NCI-H2196 treated with DMSO at 0.1 percent for 48 hours (cell line): ENCODE measurements at regions not wholly inside any gene's neighbourhood (a gene's known extent, or its start where the extent isn't known, plus 50 kb on each side); places are given as distances from the start of the nearest gene placed in this dataset.

Experiments used
- DNase-seq: peaks from one replicate; lab custom pipeline; 2025; ENCODE audit not compliant: unreplicated experiment; lab: John Stamatoyannopoulos, UW

GRCh38 chr2:228722311-228722710 lies 540.8 kb upstream of the SPHKAP start:
- DNase-seq = no peak

- no peak for DNase-seq
Measured at GRCh38 chr2:228720895-228721294, 539.4 kb upstream of the SPHKAP start.

- DNase-seq = no peak
Measured at GRCh38 chr2:228709788-228710371, 528.4 kb upstream of the SPHKAP start.

GRCh38 chr2:228707846-228708245 lies 526.4 kb upstream of the SPHKAP start:
- no peak for DNase-seq

GRCh38 chr2:228705318-228705717 lies 523.8 kb upstream of the SPHKAP start:
- DNase-seq = no peak

DNA sequence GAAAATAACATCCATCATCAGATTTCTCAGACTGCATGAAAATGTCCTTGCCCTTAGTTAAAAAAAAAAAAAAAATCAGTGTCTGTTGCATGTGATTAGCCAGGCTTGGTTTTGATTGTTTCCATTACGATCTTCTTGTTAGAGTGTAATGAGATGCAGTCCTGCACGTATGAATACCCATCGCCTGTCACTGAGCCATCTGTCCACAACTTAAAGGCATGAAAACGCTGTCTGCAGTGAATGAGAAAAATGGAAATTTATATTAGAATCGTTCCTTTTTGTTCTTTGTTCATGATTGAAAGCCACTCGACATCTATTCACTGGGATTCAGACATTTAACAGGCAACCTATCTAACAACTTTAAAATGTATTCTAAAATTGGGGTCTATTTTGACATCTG lies 521.7 kb upstream of the SPHKAP start:
- DNase-seq = no peak

- DNase-seq = no peak
Measured at GRCh38 chr2:228701506-228701905, 520.0 kb upstream of the SPHKAP start.

GRCh38 chr2:228700638-228701037 lies 519.2 kb upstream of the SPHKAP start:
- DNase-seq = no peak

DNA sequence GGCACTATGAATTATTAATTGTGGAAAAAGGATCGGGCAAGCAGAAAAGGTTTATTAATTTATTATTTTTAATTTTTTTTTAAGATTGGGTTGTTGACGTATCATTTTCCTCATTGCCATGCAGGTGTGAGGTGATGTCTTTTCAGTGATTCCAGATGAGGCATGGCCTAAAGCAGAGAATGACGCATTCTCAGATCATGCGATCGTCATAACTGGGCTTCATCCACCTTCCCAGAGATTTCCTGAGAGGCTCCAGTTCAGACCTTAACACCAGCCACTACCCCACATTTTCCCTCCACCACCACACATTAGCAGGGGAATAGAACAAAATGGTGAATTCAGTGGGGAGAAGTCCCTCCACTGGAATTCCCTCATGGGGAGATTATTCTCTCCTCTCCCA lies 518.4 kb upstream of the SPHKAP start:
- no peak for DNase-seq

GRCh38 chr2:228699400-228699799 lies 517.9 kb upstream of the SPHKAP start:
- DNase-seq = no peak

GRCh38 chr2:228698963-228699362 lies 517.5 kb upstream of the SPHKAP start:
- no peak for DNase-seq

DNA sequence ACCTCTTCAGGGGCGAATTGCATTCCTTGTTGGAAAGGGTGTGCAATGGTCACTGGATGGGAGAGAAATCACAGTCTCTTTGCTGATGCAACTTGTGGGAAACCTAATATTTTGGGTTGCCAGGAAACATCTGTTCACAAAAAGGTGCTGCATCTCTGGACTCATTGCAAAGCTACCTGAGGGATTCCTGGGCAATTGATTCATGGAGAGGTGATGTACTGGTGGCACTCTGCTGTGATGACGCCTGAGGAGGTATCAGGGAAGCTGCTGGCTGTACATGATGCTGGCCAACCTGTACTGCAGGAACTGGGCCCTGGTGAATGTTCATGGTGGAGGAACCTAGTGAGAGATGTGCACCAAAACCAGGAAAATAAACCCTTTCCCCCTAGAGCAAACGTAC lies 516.0 kb upstream of the SPHKAP start:
- DNase-seq = no peak

GRCh38 chr2:228690681-228691080 lies 509.2 kb upstream of the SPHKAP start:
- DNase-seq = no peak

DNA sequence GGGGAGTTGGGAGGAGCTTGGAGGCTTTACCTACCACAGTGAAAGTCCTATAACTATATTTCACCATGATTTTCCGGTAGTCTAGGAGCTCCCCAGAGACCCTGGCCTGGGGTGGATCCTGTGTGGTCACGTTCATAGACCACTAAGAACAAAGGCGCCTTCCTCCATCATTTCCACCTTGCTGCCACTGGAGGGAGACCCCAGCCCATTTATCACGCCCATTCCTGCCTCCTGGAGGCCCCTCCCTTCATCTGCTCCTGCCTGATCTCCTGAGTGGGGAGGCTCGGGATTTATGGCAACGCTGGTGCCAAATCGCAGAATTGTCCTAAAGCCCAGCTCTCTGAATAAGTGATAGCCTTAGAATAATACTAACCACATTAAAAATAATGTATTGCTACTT lies 507.6 kb upstream of the SPHKAP start:
- no peak for DNase-seq

GRCh38 chr2:228688007-228688645 lies 506.6 kb upstream of the SPHKAP start:
- DNase-seq = no peak

DNA sequence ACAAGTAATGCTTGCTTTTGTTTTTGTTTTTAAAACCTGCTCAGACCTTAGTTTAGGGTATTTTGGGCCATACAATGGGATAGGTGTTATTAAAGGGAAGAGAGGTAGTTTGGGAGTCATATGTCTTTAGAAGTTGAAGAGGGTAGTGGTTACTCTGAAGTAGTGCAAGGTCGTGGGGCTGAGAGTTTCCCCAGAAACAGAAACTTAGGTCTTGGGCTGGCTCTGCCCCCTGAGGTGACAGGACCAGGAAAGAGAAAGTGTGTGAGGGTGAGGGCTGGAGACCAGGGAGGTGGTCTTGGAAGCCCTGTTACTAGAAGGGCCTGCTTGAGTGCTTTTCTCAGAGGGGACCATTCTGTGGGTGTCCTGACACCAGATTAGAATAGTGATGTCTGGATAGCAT lies 500.5 kb upstream of the SPHKAP start:
- no peak for DNase-seq

DNA sequence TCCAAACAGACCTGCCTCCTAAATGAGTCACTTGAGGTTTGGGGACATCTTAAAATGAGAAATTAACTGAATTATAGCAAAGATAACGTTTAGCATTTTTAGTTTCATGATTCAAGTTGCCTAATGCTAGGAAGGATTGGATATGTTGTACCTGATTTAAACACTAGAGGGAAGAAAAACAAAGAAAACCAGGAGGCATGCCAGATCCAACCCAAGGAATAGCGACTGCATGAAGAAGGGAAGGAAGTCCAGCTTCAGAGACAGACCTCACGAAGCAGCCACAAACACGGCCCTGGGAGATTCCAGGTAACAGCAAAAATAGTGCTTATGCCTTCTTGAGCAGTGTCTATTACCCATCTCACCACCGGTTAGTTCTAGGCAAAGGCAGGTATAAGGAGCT lies 499.9 kb upstream of the SPHKAP start:
- no peak for DNase-seq

DNA sequence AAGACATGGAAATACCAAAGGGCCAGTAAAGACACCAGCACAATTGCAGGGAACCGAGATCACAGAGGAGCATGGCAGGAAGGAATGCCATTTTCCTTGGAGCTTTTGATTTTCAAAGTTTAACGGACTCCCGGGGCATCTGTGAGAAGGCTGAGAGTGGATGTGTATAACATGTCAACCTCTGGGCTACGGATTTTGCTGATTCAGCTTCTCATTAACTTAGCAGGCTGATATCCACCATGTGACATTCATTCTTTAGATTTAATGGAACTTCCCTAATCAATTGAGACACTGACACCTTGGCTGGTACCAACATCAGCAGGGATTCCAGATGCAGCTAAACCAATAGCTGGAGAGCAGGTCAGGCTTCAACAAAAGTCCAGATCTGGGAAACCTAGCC lies 496.6 kb upstream of the SPHKAP start:
- no peak for DNase-seq

GRCh38 chr2:228675646-228676045 lies 494.2 kb upstream of the SPHKAP start:
- DNase-seq = no peak

DNA sequence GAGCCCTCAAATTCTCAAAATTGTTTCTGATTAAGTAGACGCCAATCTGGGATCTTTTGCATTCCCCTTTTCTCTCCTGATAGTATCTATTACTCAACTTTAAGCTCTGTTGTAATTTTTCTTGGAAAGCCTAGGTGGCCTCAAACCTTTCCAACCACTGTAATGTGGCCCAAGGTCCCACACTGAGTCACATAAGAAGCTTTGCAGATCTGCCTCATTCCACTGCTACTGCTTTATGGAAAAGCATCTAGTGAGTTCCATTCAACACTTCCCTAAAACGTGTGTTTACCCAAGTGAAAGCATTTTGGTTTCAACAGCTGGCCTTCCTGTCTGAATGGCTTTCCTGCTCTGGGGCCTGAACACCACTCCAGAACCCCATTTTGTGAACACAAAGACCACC lies 493.6 kb upstream of the SPHKAP start:
- DNase-seq = no peak

GRCh38 chr2:228673876-228674554 lies 492.5 kb upstream of the SPHKAP start:
- no peak for DNase-seq

- DNase-seq = no peak
Measured at GRCh38 chr2:228669690-228670089, 488.2 kb upstream of the SPHKAP start.

- no peak for DNase-seq
Measured at GRCh38 chr2:228665232-228665631, 483.7 kb upstream of the SPHKAP start.
